B cell (primary cell): ENCODE measurements at regions not wholly inside any gene's neighbourhood (a gene's known extent, or its start where the extent isn't known, plus 50 kb on each side); places are given as distances from the start of the nearest gene placed in this dataset.

ENCODE experiments used
- ATAC-seq: fragments of 200-7000 bp; cut with Tn5 transposase; one replicate; pipeline ENCODE4 v1.10.0; 2021; ENCODE audit warnings: low read depth, mild to moderate bottlenecking, moderate number of reproducible peaks, moderate library complexity
- CTCF ChIA-PET: fragments of 350-600 bp; sonication (Branson Sonifier 250); formaldehyde crosslinking; loops from one replicate; lab custom pipeline; 2021; ENCODE audit warnings: antibody characterized with exemption, inconsistent platforms; lab: Charles Lee
- POLR2A ChIA-PET: fragments of 350-600 bp; sonication (Branson Sonifier 250); formaldehyde crosslinking; loops from one replicate; lab custom pipeline; 2021; ENCODE audit warnings: antibody characterized with exemption; lab: Charles Lee
- DNase-seq: peaks from one replicate; pipeline ENCODE4 v3.0.0; 2013
- H2AFZ ChIP-seq: 2 replicates; pipeline ENCODE4 v1.6.1; 2012; ENCODE audit warnings: mild to moderate bottlenecking, low read depth, low read length; ENCODE audit not compliant: insufficient read depth, poor library complexity, severe bottlenecking
- H3K27ac ChIP-seq, 2 donors: 1 replicate in 1 of 2; 2 replicates in 1 of 2; pipeline ENCODE4 v1.5.1; 2012 to 2013; ENCODE audit warnings: low read length in 2 of 2, mild to moderate bottlenecking in 2 of 2, moderate library complexity in 1 of 2
- H3K27me3 ChIP-seq, 4 experiments: fragments of 200-600 bp in 1 of 4; sonication (generic) in 1 of 4; replicated peaks in 1 of 4; 1 replicate in 2 of 4; 2 replicates in 2 of 4; pipeline versions ENCODE4 v1.6.1 to v1.7.0; 2013 to 2016; ENCODE audit warnings: low read length in 3 of 4, mild to moderate bottlenecking in 2 of 4, mixed read lengths in 1 of 4, moderate library complexity in 1 of 4; ENCODE audit not compliant: insufficient read depth in 4 of 4, control insufficient read depth in 3 of 4; ENCODE audit errors: control extremely low read depth in 1 of 4
- H3K36me3 ChIP-seq, 2 experiments: replicated peaks in 1 of 2; 1 replicate in 1 of 2; 2 replicates in 1 of 2; pipeline versions ENCODE4 v1.6.1 to v1.7.1; 2013; ENCODE audit warnings: low read length in 1 of 2; ENCODE audit not compliant: insufficient read depth in 2 of 2, control insufficient read depth in 1 of 2; ENCODE audit errors: control extremely low read depth in 1 of 2, extremely low read depth in 1 of 2
- H3K4me1 ChIP-seq, 2 donors: fragments of 200-600 bp in 1 of 2; sonication (generic) in 1 of 2; 1 replicate in 1 of 2; 2 replicates in 1 of 2; pipeline versions ENCODE4 v1.5.1 to v1.6.1; 2013 to 2017; ENCODE audit warnings: low read length in 2 of 2; ENCODE audit not compliant: control insufficient read depth in 2 of 2, insufficient read depth in 2 of 2
- H3K4me2 ChIP-seq: replicated peaks from 2 replicates; pipeline ENCODE3; 2012; ENCODE audit warnings: mild to moderate bottlenecking, low read depth, low read length; ENCODE audit not compliant: poor library complexity, severe bottlenecking
- H3K4me3 ChIP-seq, 5 experiments: fragments of 200-600 bp in 1 of 5; sonication (generic) in 1 of 5; 1 replicate in 3 of 5; 2 replicates in 2 of 5; pipeline versions ENCODE4 v1.5.1 to v1.7.0; 2011 to 2016; ENCODE audit warnings: low read length in 4 of 5, mild to moderate bottlenecking in 4 of 5, low read depth in 2 of 5, control low read depth in 1 of 5, moderate library complexity in 1 of 5; ENCODE audit not compliant: insufficient read depth in 1 of 5; ENCODE audit errors: control extremely low read depth in 1 of 5, extremely low read depth in 1 of 5
- H3K79me2 ChIP-seq: fragments of 200-600 bp; sonication (generic); one replicate; pipeline ENCODE4 v1.6.0; 2016; ENCODE audit warnings: low read length; ENCODE audit not compliant: control insufficient read depth, insufficient read depth
- H3K9ac ChIP-seq: fragments of 200-600 bp; sonication (generic); 2 replicates; pipeline ENCODE4 v1.6.1; 2017; ENCODE audit warnings: mild to moderate bottlenecking, low read length, moderate library complexity
- H3K9me3 ChIP-seq, 3 donors: one replicate each; pipeline versions ENCODE4 v1.6.1 to v1.7.1; 2013; ENCODE audit warnings: low read length in 2 of 3; ENCODE audit not compliant: control insufficient read depth in 2 of 3, insufficient read depth in 1 of 3; ENCODE audit errors: control extremely low read depth in 1 of 3
- H4K20me1 ChIP-seq: 2 replicates; pipeline ENCODE4 v1.6.0; 2012; ENCODE audit warnings: mild to moderate bottlenecking, low read length; ENCODE audit not compliant: insufficient read depth, control insufficient read depth, poor library complexity, severe bottlenecking
- H3K27ac Mint-ChIP-seq: one replicate; pipeline ENCODE4 v1.8.0; 2021; ENCODE audit warnings: mixed read lengths
- H3K27me3 Mint-ChIP-seq: one replicate; pipeline ENCODE4 v1.8.0; 2021; ENCODE audit warnings: mixed read lengths
- H3K4me1 Mint-ChIP-seq: one replicate; pipeline ENCODE4 v1.8.0; 2021; ENCODE audit warnings: mixed read lengths
- H3K4me3 Mint-ChIP-seq: one replicate; pipeline ENCODE4 v1.8.0; 2021; ENCODE audit warnings: mixed read lengths
- H3K9me3 Mint-ChIP-seq: one replicate; pipeline ENCODE4 v1.8.0; 2022; ENCODE audit warnings: mixed read lengths; ENCODE audit not compliant: insufficient read depth
- EZH2 ChIP-seq: IDR thresholded peaks from 2 replicates; pipeline ENCODE4 v1.6.1; 2012; ENCODE audit warnings: borderline replicate concordance, low read depth, mild to moderate bottlenecking, moderate library complexity, low read length; ENCODE audit not compliant: insufficient read depth, poor library complexity, severe bottlenecking
- WGBS: methylation state at CpG from one replicate; pipeline ENCODE4 v1.1.5; 2013; ENCODE audit warnings: missing lambda C conversion rate; ENCODE audit not compliant: insufficient coverage; 5-methylcytosine and 5-hydroxymethylcytosine counted together
- intact Hi-C: fragments of 100-400 bp; cut with micrococcal nuclease; formaldehyde crosslinking; loops from one replicate; pipeline ENCODE4 v1.10.0; 2022
- TF ChIP-seq, protein P1 (sequence below): fragments of 200-600 bp; IDR thresholded peaks from one replicate; pipeline ENCODE4 v1.8.0; 2022; ENCODE audit warnings: antibody characterized with exemption, mild to moderate bottlenecking

DNA sequence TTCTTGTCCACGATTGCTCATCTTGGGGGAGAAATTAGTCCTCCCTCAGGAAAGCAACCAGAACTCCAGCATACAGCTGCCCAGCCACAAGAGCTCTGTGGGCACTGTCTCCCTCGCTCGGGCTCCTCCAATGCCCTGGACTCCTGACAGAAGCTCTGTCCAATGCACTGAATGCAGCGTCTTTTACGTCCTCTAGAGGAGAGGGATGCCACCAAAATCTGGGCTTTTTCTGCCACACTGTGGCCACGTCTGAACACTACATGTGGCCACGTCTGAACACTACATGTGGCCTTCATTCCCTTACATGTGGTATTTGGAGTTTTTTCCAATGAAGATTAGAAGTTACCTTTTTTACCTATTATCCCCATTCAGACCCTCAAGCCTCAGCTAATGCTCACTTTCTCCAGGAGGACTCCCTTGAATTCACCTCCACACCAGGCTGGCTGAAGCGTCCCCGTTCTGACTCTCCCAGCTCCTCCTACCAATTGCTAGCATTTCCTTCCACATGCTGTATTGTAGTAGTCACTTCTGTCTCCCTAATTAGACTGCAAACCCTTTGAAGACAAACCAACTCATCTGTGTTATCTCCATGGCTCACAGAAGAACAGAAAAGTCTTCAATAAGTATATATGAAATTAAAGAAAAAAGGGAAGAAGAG lies 134.3 kb upstream of the PDE1C start:
- intact Hi-C loops: no loop called here

DNA sequence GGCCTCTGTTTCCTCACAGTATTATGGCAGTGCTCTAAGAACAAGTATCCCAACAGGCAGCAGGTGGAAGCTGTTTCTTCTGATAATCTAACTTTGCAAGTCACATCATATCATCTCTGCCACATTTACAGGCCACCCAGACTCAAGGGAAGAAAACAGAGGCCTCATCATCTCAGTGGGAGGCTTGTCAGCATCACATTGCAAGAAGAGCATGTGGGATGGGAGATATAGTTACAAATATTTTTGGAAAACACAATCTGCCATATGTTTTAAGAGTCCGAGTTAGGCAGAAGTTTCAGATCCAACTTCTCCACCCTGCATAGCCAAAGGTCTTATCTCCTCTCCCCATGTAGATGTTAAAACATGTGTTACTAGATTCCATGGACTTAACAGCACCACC lies 130.4 kb upstream of the PDE1C start:
- H3K4me3 ChIP-seq: no peak overlapping the region
- H3K4me1 Mint-ChIP-seq: no peaks in the 10 kb centered on the region
- peaks cover 0 to 4% (median 0%) of the 10 kb centered on the region in 4 experiments for H3K27me3 ChIP-seq
- H3K27ac ChIP-seq: no peak overlapping the region
- no peak overlapping the region for H3K4me2 ChIP-seq
- H3K4me3 Mint-ChIP-seq: no peak overlapping the region
- H3K9me3 ChIP-seq: peaks cover 0 to 6% (median 2%) of the 10 kb centered on the region in 3 donors
- no peaks in the 10 kb centered on the region for H3K4me1 ChIP-seq
- no peaks in the 10 kb centered on the region for H4K20me1 ChIP-seq
- no CpG with 5 or more reads among the region's 1 CpG for WGBS
- ChIA-PET CTCF (no interaction called here), POLR2A (no interaction called here)
- H3K79me2 ChIP-seq: no peaks in the 10 kb centered on the region
- H2AFZ ChIP-seq: no peak overlapping the region
- peaks cover 3% of the 10 kb centered on the region for H3K27me3 Mint-ChIP-seq
- intact Hi-C loops: no loop called here
- TF ChIP-seq EZH2: no peak
- TF ChIP-seq, protein P1, sequence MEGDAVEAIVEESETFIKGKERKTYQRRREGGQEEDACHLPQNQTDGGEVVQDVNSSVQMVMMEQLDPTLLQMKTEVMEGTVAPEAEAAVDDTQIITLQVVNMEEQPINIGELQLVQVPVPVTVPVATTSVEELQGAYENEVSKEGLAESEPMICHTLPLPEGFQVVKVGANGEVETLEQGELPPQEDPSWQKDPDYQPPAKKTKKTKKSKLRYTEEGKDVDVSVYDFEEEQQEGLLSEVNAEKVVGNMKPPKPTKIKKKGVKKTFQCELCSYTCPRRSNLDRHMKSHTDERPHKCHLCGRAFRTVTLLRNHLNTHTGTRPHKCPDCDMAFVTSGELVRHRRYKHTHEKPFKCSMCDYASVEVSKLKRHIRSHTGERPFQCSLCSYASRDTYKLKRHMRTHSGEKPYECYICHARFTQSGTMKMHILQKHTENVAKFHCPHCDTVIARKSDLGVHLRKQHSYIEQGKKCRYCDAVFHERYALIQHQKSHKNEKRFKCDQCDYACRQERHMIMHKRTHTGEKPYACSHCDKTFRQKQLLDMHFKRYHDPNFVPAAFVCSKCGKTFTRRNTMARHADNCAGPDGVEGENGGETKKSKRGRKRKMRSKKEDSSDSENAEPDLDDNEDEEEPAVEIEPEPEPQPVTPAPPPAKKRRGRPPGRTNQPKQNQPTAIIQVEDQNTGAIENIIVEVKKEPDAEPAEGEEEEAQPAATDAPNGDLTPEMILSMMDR: no peak
- H3K9me3 Mint-ChIP-seq: peaks cover 3% of the 10 kb centered on the region
- DNase-seq (no peak), ATAC-seq (no peak)
- no peaks in the 10 kb centered on the region for H3K36me3 ChIP-seq
- H3K27ac Mint-ChIP-seq: no peak overlapping the region
- H3K9ac ChIP-seq: no peak overlapping the region

More for the DNA sequence above, 134.3 kb upstream of the PDE1C start:
- H3K27ac ChIP-seq: no peak overlapping the region
- H3K9ac ChIP-seq: no peak overlapping the region
- no peaks in the 10 kb centered on the region for H4K20me1 ChIP-seq
- ATAC-seq (no peak), DNase-seq (no peak)
- H3K9me3 ChIP-seq: peaks cover 0 to 6% (median 0%) of the 10 kb centered on the region in 3 donors
- no peak overlapping the region for H2AFZ ChIP-seq
- WGBS: 32% methylated on average over 6 of the region's 9 CpGs
- peaks cover 3% of the 10 kb centered on the region for H3K27me3 Mint-ChIP-seq
- H3K27ac Mint-ChIP-seq: no peak overlapping the region
- ChIA-PET POLR2A (no interaction called here), CTCF (no interaction called here)
- H3K4me1 ChIP-seq: no peaks in the 10 kb centered on the region
- H3K4me2 ChIP-seq: no peak overlapping the region
- peaks cover 0 to 4% (median 0%) of the 10 kb centered on the region in 4 experiments for H3K27me3 ChIP-seq
- no peaks in the 10 kb centered on the region for H3K36me3 ChIP-seq
- no peak overlapping the region for H3K4me3 Mint-ChIP-seq
- no peak for TF ChIP-seq EZH2
- TF ChIP-seq, protein P1: no peak
- H3K4me1 Mint-ChIP-seq: no peaks in the 10 kb centered on the region
- no peaks in the 10 kb centered on the region for H3K9me3 Mint-ChIP-seq
- no peak overlapping the region for H3K4me3 ChIP-seq
- H3K79me2 ChIP-seq: no peaks in the 10 kb centered on the region
